ENCODE measurements at regions not wholly inside any gene's neighbourhood (a gene's known extent, or its start where the extent isn't known, plus 50 kb on each side); places are given as distances from the start of the nearest gene placed in this dataset.
"Not testable (repeated sequence)": the region's sequence is repeated elsewhere in the genome, so short reads cannot be mapped to it uniquely, and the experiment has no call there.

DNA sequence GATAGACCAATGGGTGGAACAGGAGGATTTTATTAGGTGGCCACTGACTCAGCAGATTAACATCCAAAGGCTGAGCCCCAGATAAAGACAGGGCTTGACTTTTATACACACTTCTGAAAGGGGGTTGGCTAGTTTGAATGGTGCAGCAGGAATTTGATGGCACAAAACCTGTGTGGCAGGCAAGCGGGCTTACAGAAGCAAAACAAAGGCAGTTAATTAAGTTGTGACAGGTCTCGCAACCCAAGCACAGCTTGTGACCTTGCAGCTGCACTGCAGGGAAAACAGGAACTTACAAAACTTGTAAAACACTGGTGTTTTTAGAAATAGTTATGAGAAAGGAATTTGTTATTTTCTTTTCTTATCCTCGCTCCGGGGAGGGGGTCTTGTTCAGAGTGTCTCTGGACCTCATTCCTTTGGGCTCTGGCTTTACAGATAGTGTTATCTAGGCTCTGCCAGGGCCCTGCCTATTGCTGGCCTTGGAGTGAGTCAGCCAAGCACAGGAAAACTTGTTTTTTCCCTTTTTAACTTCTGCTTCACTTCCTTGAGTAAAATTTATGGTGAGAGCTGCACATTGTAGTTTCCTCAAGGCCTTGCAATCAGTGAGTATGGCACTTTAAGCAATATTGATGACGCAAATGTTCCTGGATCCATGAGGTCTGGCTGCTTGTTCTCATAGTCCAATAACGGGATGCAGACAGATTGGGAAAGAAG is 457.1 kb downstream of the TGIF2LY start:
- peak in 1 of 2 donors; percentile 21 for ATAC-seq (ENCODE audit: low FRiP score in 2 of 2)
- not testable (repeated sequence) for H3K27ac ChIP-seq, H3K4me1 ChIP-seq, DNase-seq, H3K27me3 ChIP-seq, H3K36me3 ChIP-seq, H3K4me3 ChIP-seq, H3K9me3 ChIP-seq
- WGBS, 2 donors: 41% methylated on average over 5 of the region's 6 CpGs; no CpG with 5 or more reads in 1 of the 2 donors
